GM19467 (cell line): ENCODE measurements at regions not wholly inside any gene's neighbourhood (a gene's known extent, or its start where the extent isn't known, plus 50 kb on each side); places are given as distances from the start of the nearest gene placed in this dataset.

Experiments
- ATAC-seq: cut with Tn5 transposase; IDR thresholded peaks from one replicate; pipeline ENCODE4 v1.9.1; 2021; ENCODE audit warnings: mild to moderate bottlenecking, moderate library complexity; ENCODE audit not compliant: unreplicated experiment

- peak; percentile 72 for ATAC-seq
These were observed 77.3 kb upstream of the ITGA1 start for GRCh38 chr5:52710310-52710971.

GRCh38 chr5:52710972-52711596, 76.6 kb upstream of the ITGA1 start:
- no peak for ATAC-seq

GRCh38 chr5:52712354-52712753, 75.4 kb upstream of the ITGA1 start:
- no peak for ATAC-seq

GRCh38 chr5:52725065-52725746, 62.5 kb upstream of the ITGA1 start:
- ATAC-seq = no peak

- ATAC-seq = no peak
These were observed 61.9 kb upstream of the ITGA1 start for GRCh38 chr5:52725808-52726207.

GRCh38 chr5:52727020-52727419, 60.7 kb upstream of the ITGA1 start:
- no peak for ATAC-seq

- no peak for ATAC-seq
These were observed 60.1 kb upstream of the ITGA1 start for GRCh38 chr5:52727576-52727975.

- no peak for ATAC-seq
These were observed 59.5 kb upstream of the ITGA1 start for GRCh38 chr5:52728224-52728623.

GRCh38 chr5:52728686-52729085, 59.0 kb upstream of the ITGA1 start:
- no peak for ATAC-seq

GRCh38 chr5:52731274-52732027, 56.3 kb upstream of the ITGA1 start:
- no peak for ATAC-seq

GRCh38 chr5:52734557-52734956, 53.2 kb upstream of the ITGA1 start:
- ATAC-seq = no peak

- ATAC-seq = no peak
These were observed 52.6 kb upstream of the ITGA1 start for GRCh38 chr5:52735139-52735538.
